Activated CD4-positive, CD25-positive, alpha-beta regulatory T cell (primary cell): ENCODE measurements at regions not wholly inside any gene's neighbourhood (a gene's known extent, or its start where the extent isn't known, plus 50 kb on each side); places are given as distances from the start of the nearest gene placed in this dataset.
A peak's percentile ranks its signal among the peaks of the same experiment; 100 is the strongest.
"Not testable (repeated sequence)": the region's sequence is repeated elsewhere in the genome, so short reads cannot be mapped to it uniquely, and the experiment has no call there.

ENCODE experiments used
- DNase-seq, 4 experiments: peaks; one replicate each; lab custom pipeline; 2025; lab: John Stamatoyannopoulos, UW

GRCh38 chr9:33623658-33624586, 99.9 kb downstream of the ANKRD18B start:
- DNase-seq: peak in 3 of 4 experiments; percentile 18 to 41 (median 35)

GRCh38 chr9:33628318-33628717, 104.3 kb downstream of the ANKRD18B start:
- not testable (repeated sequence) for DNase-seq

GRCh38 chr9:33628865-33629410, 104.9 kb downstream of the ANKRD18B start:
- no peak for DNase-seq

GRCh38 chr9:33633636-33634035, 109.6 kb downstream of the ANKRD18B start:
- DNase-seq: no peak

GRCh38 chr9:33637881-33638280, 113.8 kb downstream of the ANKRD18B start:
- DNase-seq: no peak

GRCh38 chr9:33638391-33638915, 114.4 kb downstream of the ANKRD18B start:
- no peak for DNase-seq

GRCh38 chr9:33645706-33646105, 121.7 kb downstream of the ANKRD18B start:
- DNase-seq: no peak

GRCh38 chr9:33649463-33649862, 125.4 kb downstream of the ANKRD18B start:
- DNase-seq: no peak

- no peak for DNase-seq
Observed at GRCh38 chr9:33651125-33651524, 127.1 kb downstream of the ANKRD18B start.

- no peak for DNase-seq
Observed at GRCh38 chr9:33659921-33660320, 135.4 kb upstream of the PRSS3 start.

GRCh38 chr9:33660772-33661171, 134.6 kb upstream of the PRSS3 start:
- DNase-seq: no peak

GRCh38 chr9:33661176-33661575, 134.2 kb upstream of the PRSS3 start:
- DNase-seq: no peak

GRCh38 chr9:33662871-33663270, 132.5 kb upstream of the PRSS3 start:
- DNase-seq: no peak

- DNase-seq: not testable (repeated sequence)
Observed at GRCh38 chr9:33676194-33676745, 119.1 kb upstream of the PRSS3 start.

GRCh38 chr9:33676746-33677505, 118.4 kb upstream of the PRSS3 start:
- peak in 1 of 4 experiments; percentile 7 for DNase-seq

GRCh38 chr9:33677506-33677809, 117.9 kb upstream of the PRSS3 start:
- no peak for DNase-seq

- no peak for DNase-seq
Observed at GRCh38 chr9:33677961-33678360, 117.4 kb upstream of the PRSS3 start.

- DNase-seq: no peak
Observed at GRCh38 chr9:33682551-33682950, 112.8 kb upstream of the PRSS3 start.

- DNase-seq: no peak
Observed at GRCh38 chr9:33684831-33685230, 110.5 kb upstream of the PRSS3 start.

- no peak for DNase-seq
Observed at GRCh38 chr9:33686942-33687341, 108.4 kb upstream of the PRSS3 start.

GRCh38 chr9:33687779-33688178, 107.6 kb upstream of the PRSS3 start:
- no peak for DNase-seq
